A673 (cell line): ENCODE measurements at regions not wholly inside any gene's neighbourhood (a gene's known extent, or its start where the extent isn't known, plus 50 kb on each side); places are given as distances from the start of the nearest gene placed in this dataset.

Experiments used
- BruUV-seq: library from RNA; stranded (reverse); fragments of 400-500 nt; replicated peaks from 2 replicates; lab custom pipeline; 2021; lab: Mats Ljungman, UMichigan
- CTCF ChIA-PET: fragments of 300-600 bp; sonication (Branson Sonifier 250); formaldehyde crosslinking; loops from one replicate; lab custom pipeline; 2022; ENCODE audit warnings: antibody characterized with exemption; lab: Charles Lee
- POLR2A ChIA-PET: fragments of 300-600 bp; sonication (Branson Sonifier 250); formaldehyde crosslinking; loops from one replicate; lab custom pipeline; 2022; ENCODE audit warnings: antibody characterized with exemption; ENCODE audit not compliant: low non-redundant PET; lab: Charles Lee
- DNase-seq: peaks from one replicate; pipeline ENCODE4 v3.0.0-alpha.2; 2015; ENCODE audit warnings: low spot score
- H3K27ac ChIP-seq: fragments of 200-600 bp; sonication (generic); 2 replicates; pipeline ENCODE4 v1.5.1; 2016; ENCODE audit warnings: mixed run types, low read depth, mild to moderate bottlenecking, mixed read lengths, antibody characterized with exemption, low read length; ENCODE audit not compliant: poor library complexity, severe bottlenecking
- H3K27me3 ChIP-seq: fragments of 200-600 bp; sonication (generic); replicated peaks from 2 replicates; pipeline ENCODE4 v1.6.1; 2017; ENCODE audit warnings: mixed run types, low read depth, mild to moderate bottlenecking, mixed read lengths, antibody characterized with exemption, low read length; ENCODE audit not compliant: insufficient read depth, poor library complexity
- H3K36me3 ChIP-seq: fragments of 200-600 bp; sonication (generic); 2 replicates; pipeline ENCODE4 v1.6.1; 2016; ENCODE audit warnings: mixed run types, mild to moderate bottlenecking, mixed read lengths, antibody characterized with exemption, low read length; ENCODE audit not compliant: insufficient read depth, poor library complexity, severe bottlenecking
- H3K4me1 ChIP-seq: fragments of 200-600 bp; sonication (generic); 2 replicates; pipeline ENCODE4 v1.6.1; 2017; ENCODE audit warnings: mixed run types, mild to moderate bottlenecking, mixed read lengths, antibody characterized with exemption, low read length; ENCODE audit not compliant: insufficient read depth, poor library complexity, severe bottlenecking
- H3K4me3 ChIP-seq: fragments of 200-600 bp; sonication (generic); 2 replicates; pipeline ENCODE4 v1.5.1; 2016; ENCODE audit warnings: low read depth, mixed run types, mild to moderate bottlenecking, mixed read lengths, low read length; ENCODE audit not compliant: poor library complexity, severe bottlenecking
- H3K9me3 ChIP-seq: fragments of 200-600 bp; sonication (generic); 2 replicates; pipeline ENCODE4 v1.6.1; 2016; ENCODE audit warnings: mixed run types, low read depth, mild to moderate bottlenecking, mixed read lengths, antibody characterized with exemption, low read length; ENCODE audit not compliant: poor library complexity, severe bottlenecking
- EZH2 ChIP-seq: fragments of 200-600 bp; sonication (generic); IDR thresholded peaks from 2 replicates; pipeline ENCODE4 v1.6.1; 2017; ENCODE audit warnings: borderline replicate concordance, low read depth, mild to moderate bottlenecking, mixed read lengths, antibody characterized with exemption, low read length; ENCODE audit not compliant: poor library complexity, severe bottlenecking
- intact Hi-C: fragments of 100-400 bp; cut with micrococcal nuclease; formaldehyde crosslinking; loops from one replicate; pipeline ENCODE4 v1.10.0; 2022; ENCODE audit not compliant: unreplicated experiment
- TF ChIP-seq, protein P1 (sequence below): fragments of 300-800, 200-600 bp; sonication (generic); conservative IDR thresholded peaks from 2 replicates; pipeline ENCODE4 v1.5.1; 2017; ENCODE audit warnings: low read depth, mild to moderate bottlenecking, antibody characterized with exemption, low read length, moderate library complexity, mixed read lengths

GRCh38 chr2:111618978-111619902 is 264.8 kb downstream of the ANAPC1 start:
- BruUV-seq: no TSS peak
- Histone ChIP-seq H3K27me3 (peaks cover 2% of the 10 kb centered on the region), H3K36me3 (no peaks in the 10 kb centered on the region), H3K9me3 (no peaks in the 10 kb centered on the region), H3K4me3 (no peak overlapping the region), H3K4me1 (peaks cover 5% of the 10 kb centered on the region), H3K27ac (no peak overlapping the region)
- ChIA-PET POLR2A (no interaction called here), CTCF (interaction anchor here (2.1 kb wide), 1 partner anchor 80 kb away, joined by 9 read pairs; no protein-coding TSS in a partner anchor)
- intact Hi-C loops: no loop called here
- peak; percentile 30 for DNase-seq
- TF ChIP-seq, protein P1, sequence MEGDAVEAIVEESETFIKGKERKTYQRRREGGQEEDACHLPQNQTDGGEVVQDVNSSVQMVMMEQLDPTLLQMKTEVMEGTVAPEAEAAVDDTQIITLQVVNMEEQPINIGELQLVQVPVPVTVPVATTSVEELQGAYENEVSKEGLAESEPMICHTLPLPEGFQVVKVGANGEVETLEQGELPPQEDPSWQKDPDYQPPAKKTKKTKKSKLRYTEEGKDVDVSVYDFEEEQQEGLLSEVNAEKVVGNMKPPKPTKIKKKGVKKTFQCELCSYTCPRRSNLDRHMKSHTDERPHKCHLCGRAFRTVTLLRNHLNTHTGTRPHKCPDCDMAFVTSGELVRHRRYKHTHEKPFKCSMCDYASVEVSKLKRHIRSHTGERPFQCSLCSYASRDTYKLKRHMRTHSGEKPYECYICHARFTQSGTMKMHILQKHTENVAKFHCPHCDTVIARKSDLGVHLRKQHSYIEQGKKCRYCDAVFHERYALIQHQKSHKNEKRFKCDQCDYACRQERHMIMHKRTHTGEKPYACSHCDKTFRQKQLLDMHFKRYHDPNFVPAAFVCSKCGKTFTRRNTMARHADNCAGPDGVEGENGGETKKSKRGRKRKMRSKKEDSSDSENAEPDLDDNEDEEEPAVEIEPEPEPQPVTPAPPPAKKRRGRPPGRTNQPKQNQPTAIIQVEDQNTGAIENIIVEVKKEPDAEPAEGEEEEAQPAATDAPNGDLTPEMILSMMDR: peak; percentile 59
- no peak for TF ChIP-seq EZH2

DNA sequence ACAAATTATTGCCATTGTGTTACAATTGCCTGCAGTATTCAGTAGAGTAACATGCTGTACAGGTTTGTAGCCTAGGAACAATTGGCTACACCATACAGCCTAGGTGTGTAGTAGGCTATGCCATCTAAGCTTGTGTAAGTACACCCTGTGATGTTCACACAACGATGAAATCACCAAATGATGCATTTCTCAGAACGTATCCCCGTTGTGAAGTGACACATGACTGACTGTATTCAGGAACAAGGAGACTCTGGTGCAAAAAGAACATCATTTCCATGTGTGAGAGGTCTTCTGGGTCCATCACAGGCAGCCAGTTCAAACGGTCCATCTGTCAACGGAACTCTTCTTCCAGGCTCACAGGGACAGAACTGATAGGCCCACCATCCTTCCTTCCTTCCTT is 263.7 kb downstream of the ANAPC1 start:
- Histone ChIP-seq H3K4me3 (no peak overlapping the region), H3K27me3 (peaks cover 2% of the 10 kb centered on the region), H3K4me1 (peaks cover 8% of the 10 kb centered on the region), H3K9me3 (no peaks in the 10 kb centered on the region), H3K27ac (no peak overlapping the region), H3K36me3 (no peaks in the 10 kb centered on the region)
- no TSS peak for BruUV-seq
- POLR2A ChIA-PET: no interaction called here
- CTCF ChIA-PET: interaction anchor here (2.1 kb wide), 1 partner anchor 79 kb away, joined by 9 read pairs; no protein-coding TSS in a partner anchor
- intact Hi-C loops: loop anchor here (10.0 kb wide), 1 partner anchor 75 kb away; no protein-coding TSS in a partner anchor
- DNase-seq: no peak
- TF ChIP-seq, protein P1: no peak
- TF ChIP-seq EZH2: no peak

GRCh38 chr2:111622859-111623258 is 261.1 kb downstream of the ANAPC1 start:
- H3K27me3 ChIP-seq: peaks cover 2% of the 10 kb centered on the region
- ChIA-PET POLR2A (no interaction called here), CTCF (no interaction called here)
- no peak overlapping the region for H3K27ac ChIP-seq
- BruUV-seq: no TSS peak
- H3K4me1 ChIP-seq: peaks cover 14% of the 10 kb centered on the region
- TF ChIP-seq, protein P1: no peak
- no peak for TF ChIP-seq EZH2
- DNase-seq: no peak
- H3K9me3 ChIP-seq: peaks cover 10% of the 10 kb centered on the region
- H3K4me3 ChIP-seq: no peak overlapping the region
- H3K36me3 ChIP-seq: no peaks in the 10 kb centered on the region
- intact Hi-C loops: loop anchor here (10.0 kb wide), 1 partner anchor 72 kb away; no protein-coding TSS in a partner anchor
